ENCODE measurements at regions not wholly inside any gene's neighbourhood (a gene's known extent, or its start where the extent isn't known, plus 50 kb on each side); places are given as distances from the start of the nearest gene placed in this dataset.

DNA sequence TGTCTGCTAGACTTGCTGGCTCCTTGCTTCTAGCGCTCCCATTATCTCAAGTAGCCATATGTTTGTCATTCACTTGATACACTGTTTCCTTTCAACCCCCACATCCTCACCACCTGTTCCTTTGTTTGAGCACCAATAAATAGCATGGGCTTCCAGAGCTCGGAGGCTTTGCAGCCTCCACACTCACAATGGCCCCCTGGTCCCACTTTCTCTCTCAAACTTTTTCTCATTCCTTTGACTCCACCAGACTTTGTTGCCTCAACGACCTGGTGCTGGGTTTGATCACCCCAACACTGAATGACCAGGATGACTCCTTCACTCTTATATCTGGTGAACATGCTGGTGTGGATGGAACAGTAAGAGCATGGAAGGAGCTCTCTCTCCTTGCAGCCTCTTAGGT lies 114.5 kb upstream of the TRIM24 start:
- H3K9me3 ChIP-seq (ENCODE audit: control insufficient read depth, insufficient read depth, low read depth, low read length) = peaks cover 82% of the 10 kb centered on the region
- no peak overlapping the region for H3K27ac ChIP-seq (ENCODE audit: low read depth, low read length)
- no peak overlapping the region for H3K4me3 ChIP-seq (ENCODE audit: low read depth, low read length)
- no peaks in the 10 kb centered on the region for H3K27me3 ChIP-seq (ENCODE audit: control insufficient read depth, insufficient read depth, low read length)
- H3K4me1 ChIP-seq (ENCODE audit: control insufficient read depth, insufficient read depth, low read length) = no peaks in the 10 kb centered on the region
- no peak overlapping the region for H3K9ac ChIP-seq (ENCODE audit: low read length)
- H3K36me3 ChIP-seq (ENCODE audit: control insufficient read depth, insufficient read depth, low read length) = 0 out of 2 replicates have a peak, but pooled peaks cover 2% of the 10 kb centered on the region

DNA sequence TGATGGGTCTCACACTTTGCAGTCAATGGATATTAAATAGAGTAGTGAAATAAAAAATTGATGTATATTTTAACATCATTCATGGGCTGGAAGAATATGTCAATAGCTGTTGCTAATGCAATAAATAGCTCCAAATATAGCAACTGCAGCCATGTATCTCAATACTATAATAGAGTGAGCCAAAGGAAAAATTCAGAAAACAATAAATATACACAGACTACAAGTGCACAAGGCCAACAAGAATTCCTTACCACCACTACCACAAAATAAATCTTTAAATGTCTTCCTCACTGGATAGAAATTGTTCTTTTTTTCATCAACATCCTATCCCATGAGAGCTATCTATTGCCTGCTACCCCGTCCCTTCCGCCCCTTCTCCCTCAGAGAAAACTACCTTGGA lies 113.1 kb upstream of the TRIM24 start:
- 0 out of 2 replicates have a peak, but pooled peaks cover 2% of the 10 kb centered on the region for H3K36me3 ChIP-seq (ENCODE audit: control insufficient read depth, insufficient read depth, low read length)
- no peaks in the 10 kb centered on the region for H3K27me3 ChIP-seq (ENCODE audit: control insufficient read depth, insufficient read depth, low read length)
- H3K9me3 ChIP-seq (ENCODE audit: control insufficient read depth, insufficient read depth, low read depth, low read length) = peaks cover 74% of the 10 kb centered on the region
- no peaks in the 10 kb centered on the region for H3K4me1 ChIP-seq (ENCODE audit: control insufficient read depth, insufficient read depth, low read length)
- H3K9ac ChIP-seq (ENCODE audit: low read length) = no peak overlapping the region
- no peak overlapping the region for H3K27ac ChIP-seq (ENCODE audit: low read depth, low read length)
- H3K4me3 ChIP-seq (ENCODE audit: low read depth, low read length) = no peak overlapping the region

DNA sequence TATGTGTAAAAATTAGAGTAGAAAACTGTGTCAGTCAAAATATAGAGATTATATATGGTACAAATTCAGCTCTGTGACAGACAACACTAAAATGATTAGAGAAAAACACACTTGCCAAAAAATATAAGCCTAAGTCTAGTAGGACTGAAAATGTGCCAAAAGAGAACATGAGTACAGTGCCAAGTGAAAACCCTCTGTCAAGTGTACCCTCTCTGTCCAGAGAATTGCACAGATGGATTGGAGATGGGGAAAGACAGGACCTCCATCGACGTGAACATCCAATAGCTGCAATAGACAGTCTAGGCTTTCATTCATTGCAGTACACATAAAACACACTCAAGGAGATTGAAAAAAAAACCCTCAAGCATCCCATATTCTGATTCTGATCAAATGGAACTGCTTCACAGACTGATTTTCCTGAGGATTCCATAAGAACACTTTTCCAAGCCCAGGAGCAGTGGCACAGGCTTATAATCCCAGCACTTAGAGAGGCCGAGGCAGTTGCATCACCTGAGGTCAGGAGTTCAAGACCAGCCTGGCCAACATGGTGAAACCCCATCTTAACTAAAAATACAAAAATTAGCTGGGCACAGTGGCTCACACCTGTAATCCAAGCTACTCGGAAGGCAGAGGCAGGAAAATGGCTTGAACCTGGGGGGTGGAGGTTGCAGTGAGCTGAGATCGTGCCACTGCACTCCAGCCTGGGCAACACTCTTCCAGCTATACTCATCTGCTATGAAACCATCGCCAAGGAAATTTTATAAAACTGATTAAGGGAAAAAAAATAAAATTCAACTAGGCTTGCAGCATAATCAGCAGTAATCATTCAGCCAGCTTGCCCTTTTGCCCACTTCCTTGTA lies 110.0 kb upstream of the TRIM24 start:
- Histone ChIP-seq H3K9ac (ENCODE audit: low read length) (no peak overlapping the region), H3K36me3 (ENCODE audit: control insufficient read depth, insufficient read depth, low read length) (0 out of 2 replicates have a peak, but pooled peaks cover 2% of the 10 kb centered on the region), H3K4me3 (ENCODE audit: low read depth, low read length) (no peak overlapping the region), H3K27me3 (ENCODE audit: control insufficient read depth, insufficient read depth, low read length) (no peaks in the 10 kb centered on the region), H3K4me1 (ENCODE audit: control insufficient read depth, insufficient read depth, low read length) (no peaks in the 10 kb centered on the region), H3K27ac (ENCODE audit: low read depth, low read length) (no peak overlapping the region), H3K9me3 (ENCODE audit: control insufficient read depth, insufficient read depth, low read depth, low read length) (peaks cover 43% of the 10 kb centered on the region)

DNA sequence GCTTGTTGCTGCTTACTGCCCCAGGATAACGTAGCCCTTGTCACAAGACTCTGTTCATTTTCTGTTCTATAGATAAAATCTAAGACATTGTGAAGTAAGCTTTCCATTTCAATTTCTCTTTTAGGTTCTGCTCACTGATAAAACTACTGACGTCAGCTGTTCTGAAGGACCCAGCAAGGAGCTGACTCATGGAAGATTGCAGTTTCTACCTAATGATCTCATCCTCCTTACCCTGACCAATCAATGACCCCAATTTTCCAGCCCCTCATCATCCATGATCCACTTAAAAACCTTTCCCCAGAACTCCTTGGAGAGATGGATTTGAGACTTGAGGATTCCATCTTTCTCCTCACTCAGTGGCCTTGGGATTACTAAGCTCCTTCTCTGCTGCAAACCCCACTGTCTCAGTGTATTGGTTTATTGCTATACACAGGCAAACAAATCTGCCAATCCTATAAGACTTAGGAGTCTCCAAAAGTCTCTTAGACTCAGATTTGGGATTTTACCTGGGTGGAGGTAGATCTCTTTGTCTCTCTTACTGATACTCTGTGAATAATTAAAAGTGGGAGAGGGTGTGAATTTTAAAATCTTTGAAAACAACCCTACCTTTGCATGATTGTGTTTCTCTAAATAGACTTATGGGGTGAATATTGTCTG lies 109.2 kb upstream of the TRIM24 start:
- no peaks in the 10 kb centered on the region for H3K27me3 ChIP-seq (ENCODE audit: control insufficient read depth, insufficient read depth, low read length)
- H3K4me3 ChIP-seq (ENCODE audit: low read depth, low read length) = no peak overlapping the region
- H3K9ac ChIP-seq (ENCODE audit: low read length) = no peak overlapping the region
- no peaks in the 10 kb centered on the region for H3K4me1 ChIP-seq (ENCODE audit: control insufficient read depth, insufficient read depth, low read length)
- H3K36me3 ChIP-seq (ENCODE audit: control insufficient read depth, insufficient read depth, low read length) = 0 out of 2 replicates have a peak, but pooled peaks cover under 1% of the 10 kb centered on the region
- peaks cover 35% of the 10 kb centered on the region for H3K9me3 ChIP-seq (ENCODE audit: control insufficient read depth, insufficient read depth, low read depth, low read length)
- H3K27ac ChIP-seq (ENCODE audit: low read depth, low read length) = no peak overlapping the region

DNA sequence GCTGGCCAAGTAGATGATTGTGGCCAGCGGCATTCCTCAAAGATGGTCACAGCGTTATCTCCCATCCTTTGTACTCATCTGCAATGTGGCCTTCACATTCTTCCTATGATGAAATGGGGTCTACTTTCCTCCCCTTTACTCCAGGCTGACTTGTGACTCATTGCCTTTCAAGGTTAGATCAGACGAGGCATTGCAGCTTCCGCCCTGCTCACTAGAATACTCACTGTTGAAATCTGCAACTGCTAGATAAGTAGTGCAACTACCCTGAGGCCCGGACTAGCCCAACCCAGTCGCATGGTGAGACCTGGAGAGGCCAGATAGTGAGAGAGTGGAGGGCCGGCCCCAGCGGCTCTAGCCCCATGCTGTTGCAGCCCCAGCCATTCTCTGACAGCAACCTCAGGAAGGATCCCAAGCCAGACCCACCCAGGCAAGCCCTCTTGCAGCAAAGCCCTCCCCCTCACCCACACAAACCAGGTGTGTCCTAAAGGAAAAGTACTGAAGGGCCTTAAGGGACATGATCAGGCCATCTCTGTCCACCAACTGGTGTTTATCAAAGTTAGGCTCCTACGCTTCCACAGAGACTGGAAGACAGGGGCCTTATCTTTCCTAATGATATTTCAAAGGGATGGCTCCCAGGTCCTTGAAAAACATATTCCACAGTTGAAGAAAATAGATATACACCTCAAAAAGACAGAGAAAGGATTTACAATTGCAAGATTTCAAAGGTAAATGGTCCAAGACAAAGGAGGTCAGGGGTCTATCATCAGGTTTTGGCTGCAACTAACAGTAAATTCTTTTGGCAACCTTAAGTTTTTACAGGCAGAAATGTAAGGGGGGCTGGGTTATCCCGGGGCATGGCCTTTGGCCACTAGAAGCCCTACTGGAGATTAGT lies 107.2 kb upstream of the TRIM24 start:
- H3K4me3 ChIP-seq (ENCODE audit: low read depth, low read length) = no peak overlapping the region
- no peak overlapping the region for H3K27ac ChIP-seq (ENCODE audit: low read depth, low read length)
- H3K9me3 ChIP-seq (ENCODE audit: control insufficient read depth, insufficient read depth, low read depth, low read length) = peaks cover 18% of the 10 kb centered on the region
- H3K9ac ChIP-seq (ENCODE audit: low read length) = no peak overlapping the region
- no peaks in the 10 kb centered on the region for H3K4me1 ChIP-seq (ENCODE audit: control insufficient read depth, insufficient read depth, low read length)
- H3K27me3 ChIP-seq (ENCODE audit: control insufficient read depth, insufficient read depth, low read length) = no peaks in the 10 kb centered on the region
- H3K36me3 ChIP-seq (ENCODE audit: control insufficient read depth, insufficient read depth, low read length) = no peaks in the 10 kb centered on the region

DNA sequence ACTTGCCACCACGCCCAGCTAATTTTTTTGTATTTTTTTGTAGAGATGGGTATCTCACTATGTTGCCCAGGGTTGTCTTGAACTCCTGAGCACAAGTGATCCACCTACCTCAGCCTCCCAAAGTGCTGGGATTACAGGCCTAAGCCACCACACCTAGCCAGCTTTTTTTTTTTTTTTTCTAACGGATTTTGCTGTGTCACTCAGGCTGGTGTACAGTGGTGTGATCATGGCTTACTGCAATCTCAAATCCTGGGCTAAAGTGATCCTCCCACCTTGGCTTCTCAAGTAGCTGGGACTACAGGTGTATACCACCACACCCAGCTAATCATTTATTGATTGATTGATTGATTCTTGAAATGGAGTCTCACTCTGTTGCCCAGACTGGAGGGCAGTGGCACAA lies 106.0 kb upstream of the TRIM24 start:
- Histone ChIP-seq H3K27ac (ENCODE audit: low read depth, low read length) (no peak overlapping the region), H3K36me3 (ENCODE audit: control insufficient read depth, insufficient read depth, low read length) (no peaks in the 10 kb centered on the region), H3K4me3 (ENCODE audit: low read depth, low read length) (no peak overlapping the region), H3K9me3 (ENCODE audit: control insufficient read depth, insufficient read depth, low read depth, low read length) (peaks cover 19% of the 10 kb centered on the region), H3K27me3 (ENCODE audit: control insufficient read depth, insufficient read depth, low read length) (no peaks in the 10 kb centered on the region), H3K9ac (ENCODE audit: low read length) (no peak overlapping the region), H3K4me1 (ENCODE audit: control insufficient read depth, insufficient read depth, low read length) (no peaks in the 10 kb centered on the region)

DNA sequence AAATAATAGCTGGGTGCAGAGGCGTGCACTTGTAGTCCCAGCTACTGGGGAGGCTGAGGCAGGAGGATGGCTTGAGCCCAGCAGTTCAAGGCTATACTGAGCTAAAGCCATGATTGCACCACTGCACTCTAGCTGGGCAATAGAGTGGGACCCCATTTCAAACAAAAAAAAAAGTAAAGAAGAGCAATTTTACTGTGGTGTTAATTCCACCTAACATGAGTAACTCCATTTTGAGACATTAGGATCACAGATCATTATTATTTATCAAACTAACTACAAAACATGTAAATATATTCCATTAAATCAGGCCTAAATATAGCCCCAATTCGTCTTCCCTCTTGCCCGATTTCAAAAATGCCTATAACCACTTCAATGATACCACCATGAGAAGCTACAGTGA lies 104.8 kb upstream of the TRIM24 start:
- no peaks in the 10 kb centered on the region for H3K36me3 ChIP-seq (ENCODE audit: control insufficient read depth, insufficient read depth, low read length)
- no peak overlapping the region for H3K4me3 ChIP-seq (ENCODE audit: low read depth, low read length)
- H3K27me3 ChIP-seq (ENCODE audit: control insufficient read depth, insufficient read depth, low read length) = no peaks in the 10 kb centered on the region
- peaks cover 15% of the 10 kb centered on the region for H3K9me3 ChIP-seq (ENCODE audit: control insufficient read depth, insufficient read depth, low read depth, low read length)
- no peaks in the 10 kb centered on the region for H3K4me1 ChIP-seq (ENCODE audit: control insufficient read depth, insufficient read depth, low read length)
- H3K27ac ChIP-seq (ENCODE audit: low read depth, low read length) = no peak overlapping the region
- H3K9ac ChIP-seq (ENCODE audit: low read length) = no peak overlapping the region

DNA sequence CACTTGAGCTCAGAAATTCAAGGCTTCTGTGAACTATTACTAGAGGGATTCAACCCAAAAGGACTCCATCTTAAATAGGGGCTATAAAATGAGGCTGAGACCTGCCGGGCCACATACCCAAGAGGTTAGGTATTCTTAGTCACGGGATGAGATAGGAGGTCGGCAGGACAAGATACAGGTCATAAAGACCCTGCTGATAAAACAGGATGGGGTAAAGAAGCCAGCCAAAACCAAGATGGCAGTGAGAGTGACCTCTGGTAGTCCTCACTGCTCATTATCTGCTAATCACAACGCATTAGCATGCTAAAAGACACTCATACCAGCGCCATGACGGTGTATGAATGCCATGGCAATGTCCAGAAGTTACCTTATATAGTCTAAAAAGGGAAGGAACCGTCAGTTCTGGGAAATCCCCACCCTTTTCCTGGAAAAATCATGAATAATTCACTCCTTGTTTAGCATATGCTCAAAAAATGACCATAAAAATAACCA lies 101.2 kb upstream of the TRIM24 start:
- Histone ChIP-seq H3K27ac (ENCODE audit: low read depth, low read length) (no peak overlapping the region), H3K36me3 (ENCODE audit: control insufficient read depth, insufficient read depth, low read length) (no peaks in the 10 kb centered on the region), H3K27me3 (ENCODE audit: control insufficient read depth, insufficient read depth, low read length) (no peaks in the 10 kb centered on the region), H3K4me3 (ENCODE audit: low read depth, low read length) (no peak overlapping the region), H3K9ac (ENCODE audit: low read length) (no peak overlapping the region), H3K9me3 (ENCODE audit: control insufficient read depth, insufficient read depth, low read depth, low read length) (peaks cover 10% of the 10 kb centered on the region; the same call in 1 of the 2 replicates), H3K4me1 (ENCODE audit: control insufficient read depth, insufficient read depth, low read length) (no peaks in the 10 kb centered on the region)

DNA sequence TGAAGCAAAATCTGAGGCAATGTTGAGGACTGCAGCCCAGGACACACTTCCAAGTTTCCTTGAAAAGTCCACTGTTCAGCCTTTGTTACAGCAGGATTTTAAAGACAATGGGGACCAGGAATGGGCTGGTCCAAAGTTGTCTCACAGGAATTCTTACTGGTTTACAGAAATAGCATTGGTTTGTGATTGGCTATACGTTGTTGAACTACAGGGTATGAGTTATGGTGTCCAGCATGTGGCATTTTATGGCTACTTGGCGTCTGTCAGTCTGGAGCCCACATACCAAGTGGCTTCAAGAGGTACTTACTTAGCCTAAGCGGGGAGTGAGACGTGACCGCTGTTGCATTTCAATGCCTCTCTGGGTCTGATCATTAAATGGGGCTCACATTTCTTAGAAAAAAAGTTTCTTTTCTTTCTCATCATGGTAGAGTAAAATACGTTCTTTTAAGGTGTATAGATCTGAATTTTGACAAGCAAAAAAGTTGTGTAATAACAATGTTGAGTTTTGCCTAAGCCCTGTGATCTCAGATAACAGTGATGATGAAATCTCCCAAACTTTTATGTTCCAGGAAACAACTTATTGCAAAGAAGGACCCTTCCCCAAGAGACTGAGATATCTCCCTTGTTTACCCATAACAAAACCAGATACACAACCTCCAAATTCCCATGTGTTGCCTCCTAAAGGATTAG lies 100.0 kb upstream of the TRIM24 start:
- H3K9ac ChIP-seq (ENCODE audit: low read length) = no peak overlapping the region
- H3K4me3 ChIP-seq (ENCODE audit: low read depth, low read length) = no peak overlapping the region
- no peak overlapping the region for H3K27ac ChIP-seq (ENCODE audit: low read depth, low read length)
- peaks cover 10% of the 10 kb centered on the region; the same call in 1 of the 2 replicates for H3K9me3 ChIP-seq (ENCODE audit: control insufficient read depth, insufficient read depth, low read depth, low read length)
- no peaks in the 10 kb centered on the region for H3K27me3 ChIP-seq (ENCODE audit: control insufficient read depth, insufficient read depth, low read length)
- no peaks in the 10 kb centered on the region for H3K4me1 ChIP-seq (ENCODE audit: control insufficient read depth, insufficient read depth, low read length)
- H3K36me3 ChIP-seq (ENCODE audit: control insufficient read depth, insufficient read depth, low read length) = no peaks in the 10 kb centered on the region

DNA sequence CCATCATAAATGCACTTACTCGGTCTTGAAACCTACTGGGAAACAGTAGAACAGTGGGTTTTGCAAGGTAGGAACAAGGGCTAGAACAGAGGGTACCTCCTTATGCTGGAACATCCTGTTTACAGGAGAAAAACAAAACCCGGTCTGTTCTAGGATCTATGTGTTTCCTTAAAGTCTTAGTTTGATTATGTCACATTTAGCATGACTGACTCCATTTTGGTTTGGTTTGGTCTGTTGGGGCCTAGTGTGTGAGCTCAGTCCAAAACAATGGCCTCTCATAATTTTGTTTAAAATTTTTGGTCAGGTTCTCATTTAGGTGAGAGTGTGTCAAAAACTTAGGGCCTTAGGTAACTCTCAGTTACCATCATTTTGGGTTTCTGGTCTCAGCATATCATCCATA lies 96.3 kb upstream of the TRIM24 start:
- Histone ChIP-seq H3K4me3 (ENCODE audit: low read depth, low read length) (no peak overlapping the region), H3K27ac (ENCODE audit: low read depth, low read length) (no peak overlapping the region), H3K27me3 (ENCODE audit: control insufficient read depth, insufficient read depth, low read length) (no peaks in the 10 kb centered on the region), H3K9me3 (ENCODE audit: control insufficient read depth, insufficient read depth, low read depth, low read length) (peaks cover 35% of the 10 kb centered on the region), H3K36me3 (ENCODE audit: control insufficient read depth, insufficient read depth, low read length) (no peaks in the 10 kb centered on the region), H3K4me1 (ENCODE audit: control insufficient read depth, insufficient read depth, low read length) (no peaks in the 10 kb centered on the region), H3K9ac (ENCODE audit: low read length) (no peak overlapping the region)
